ENCODE measurements at regions not wholly inside any gene's neighbourhood (a gene's known extent, or its start where the extent isn't known, plus 50 kb on each side); places are given as distances from the start of the nearest gene placed in this dataset.

GRCh38 chr15:29621616-29622015, 200.7 kb downstream of the TJP1 start:
- TF ChIP-seq CTCF (conservative IDR thresholded peaks at IDR 0.05 in 1 of 2, IDR thresholded peaks at IDR 0.05 in 1 of 2; ENCODE audit: low read depth in 1 of 2, low read length in 2 of 2) (no peak), EZH2 (IDR thresholded peaks at IDR 0.05; ENCODE audit: low read length, missing control alignments) (no peak)

Data from fibroblast of lung (primary cell).